ENCODE measurements at regions not wholly inside any gene's neighbourhood (a gene's known extent, or its start where the extent isn't known, plus 50 kb on each side); places are given as distances from the start of the nearest gene placed in this dataset.

- no peak for TF ChIP-seq CTCF (IDR thresholded peaks at IDR 0.05; ENCODE audit: poor library complexity, severe bottlenecking)
- no peak for TF ChIP-seq EP300 (conservative IDR thresholded peaks at IDR 0.05; ENCODE audit: poor library complexity, severe bottlenecking)
- no peak for TF ChIP-seq EZH2 (IDR thresholded peaks at IDR 0.05; ENCODE audit: borderline replicate concordance, insufficient read depth, low read length, poor library complexity, severe bottlenecking)
- no peak for TF ChIP-seq REST (IDR thresholded peaks at IDR 0.05; ENCODE audit: borderline replicate concordance)
- TF ChIP-seq POLR2AphosphoS5 (IDR thresholded peaks at IDR 0.05): no peak
- TF ChIP-seq TAF1 (IDR thresholded peaks at IDR 0.05; ENCODE audit: low read depth): no peak
- no peak for TF ChIP-seq SMC3 (conservative IDR thresholded peaks at IDR 0.05; ENCODE audit: poor library complexity)
- no peak for TF ChIP-seq RAD21 (conservative IDR thresholded peaks at IDR 0.05)
- TF ChIP-seq MXI1 (conservative IDR thresholded peaks at IDR 0.05; ENCODE audit: poor library complexity, severe bottlenecking): no peak
These were observed 169.4 kb upstream of the JAG1 start for GRCh38 chr20:10843146-10843711.

All from neural cell (in vitro differentiated cells).